Psoas muscle (tissue), 7 donors: ENCODE measurements at regions not wholly inside any gene's neighbourhood (a gene's known extent, or its start where the extent isn't known, plus 50 kb on each side); places are given as distances from the start of the nearest gene placed in this dataset.

ENCODE experiments used
- ATAC-seq, 4 donors: fragments of 200-7000 bp; cut with Tn5 transposase; one replicate each; pipeline ENCODE4 v1.9.1; 2020; ENCODE audit warnings: moderate library complexity in 3 of 4, mild to moderate bottlenecking in 2 of 4
- DNase-seq, 2 donors: peaks; one replicate each; pipeline ENCODE4 v3.0.0-alpha.2; 2020
- H3K27ac ChIP-seq: fragments of 200-600 bp; one replicate; pipeline ENCODE4 v1.8.0; 2022
- H3K27me3 ChIP-seq, 3 donors: fragments of 200-600 bp in 1 of 3; one replicate each; pipeline versions ENCODE4 v1.6.1 to v1.8.0; 2013 to 2022; ENCODE audit warnings: low read length in 2 of 3, mild to moderate bottlenecking in 2 of 3, moderate library complexity in 1 of 3; ENCODE audit not compliant: insufficient read depth in 3 of 3
- H3K36me3 ChIP-seq, 2 donors: fragments of 200-600 bp in 1 of 2; one replicate each; pipeline versions ENCODE4 v1.6.1 to v1.8.0; 2013 to 2022; ENCODE audit warnings: low read depth in 1 of 2, mild to moderate bottlenecking in 1 of 2, moderate library complexity in 1 of 2; ENCODE audit not compliant: insufficient read depth in 1 of 2
- H3K4me1 ChIP-seq: fragments of 200-600 bp; one replicate; pipeline ENCODE4 v1.8.0; 2022
- H3K4me3 ChIP-seq: fragments of 200-600 bp; one replicate; pipeline ENCODE4 v1.8.0; 2022; ENCODE audit warnings: mild to moderate bottlenecking
- H3K9me3 ChIP-seq: fragments of 200-600 bp; one replicate; pipeline ENCODE4 v1.8.0; 2022
- WGBS, 3 donors: extraction: QIAGEN DNeasy Blood & Tissue Kit; methylation state at CpG; one replicate each; pipeline versions ENCODE4 v1.1.6 to v1.1.7; 2013; 5-methylcytosine and 5-hydroxymethylcytosine counted together
- intact Hi-C, 2 donors: fragments of 100-400 bp; cut with DNase I; formaldehyde crosslinking; loops; one replicate each; pipeline versions ENCODE4 v1.11.0 to v1.14.2; 2022
- TF ChIP-seq, protein P1 (sequence below): fragments of 200-600 bp; IDR thresholded peaks from one replicate; pipeline ENCODE4 v1.8.0; 2022; ENCODE audit warnings: antibody characterized with exemption
- donor health status: healthy with polysubstance abuse.
- donor health status: DM: no; HTN: no; CAD: no; lungs with moderate emphysema.
- donor health status: Bipolar disorder and iron deficiency.
- donor health status: healthy.
- donor health status: DM: yes; HTN: yes; CAD: no.
- donor health status: DM: no; HTN: no; CAD: no.
- donor health status: DM: yes; HTN: yes; CAD: no.

GRCh38 chr15:27592036-27592760, 506.9 kb downstream of the OCA2 start:
- Histone ChIP-seq H3K4me1 (no peaks in the 10 kb centered on the region), H3K27ac (no peak overlapping the region), H3K36me3 (no peaks in the 10 kb centered on the region), H3K27me3 (no peaks in the 10 kb centered on the region), H3K4me3 (no peak overlapping the region), H3K9me3 (no peaks in the 10 kb centered on the region)
- DNase-seq, result no peak
- intact Hi-C loops, result no loop called here
- TF ChIP-seq, protein P1, sequence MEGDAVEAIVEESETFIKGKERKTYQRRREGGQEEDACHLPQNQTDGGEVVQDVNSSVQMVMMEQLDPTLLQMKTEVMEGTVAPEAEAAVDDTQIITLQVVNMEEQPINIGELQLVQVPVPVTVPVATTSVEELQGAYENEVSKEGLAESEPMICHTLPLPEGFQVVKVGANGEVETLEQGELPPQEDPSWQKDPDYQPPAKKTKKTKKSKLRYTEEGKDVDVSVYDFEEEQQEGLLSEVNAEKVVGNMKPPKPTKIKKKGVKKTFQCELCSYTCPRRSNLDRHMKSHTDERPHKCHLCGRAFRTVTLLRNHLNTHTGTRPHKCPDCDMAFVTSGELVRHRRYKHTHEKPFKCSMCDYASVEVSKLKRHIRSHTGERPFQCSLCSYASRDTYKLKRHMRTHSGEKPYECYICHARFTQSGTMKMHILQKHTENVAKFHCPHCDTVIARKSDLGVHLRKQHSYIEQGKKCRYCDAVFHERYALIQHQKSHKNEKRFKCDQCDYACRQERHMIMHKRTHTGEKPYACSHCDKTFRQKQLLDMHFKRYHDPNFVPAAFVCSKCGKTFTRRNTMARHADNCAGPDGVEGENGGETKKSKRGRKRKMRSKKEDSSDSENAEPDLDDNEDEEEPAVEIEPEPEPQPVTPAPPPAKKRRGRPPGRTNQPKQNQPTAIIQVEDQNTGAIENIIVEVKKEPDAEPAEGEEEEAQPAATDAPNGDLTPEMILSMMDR, result no peak
- ATAC-seq, result no peak
- 47 to 52% (median 52%) methylated on average over 3 of the region's 3 CpGs for WGBS, 3 donors
